GM23338 (cell line): ENCODE measurements at regions not wholly inside any gene's neighbourhood (a gene's known extent, or its start where the extent isn't known, plus 50 kb on each side); places are given as distances from the start of the nearest gene placed in this dataset.

ENCODE experiments used
- ATAC-seq: fragments of 200-7000 bp; cut with Tn5 transposase; 3 replicates; pipeline ENCODE4 v1.9.1; 2020
- DNase-seq: peaks from one replicate; pipeline ENCODE4 v3.0.0-alpha.2; 2015; ENCODE audit warnings: low spot score
- H2AFZ ChIP-seq: fragments of 200-600 bp; sonication (generic); 2 replicates; pipeline ENCODE4 v1.8.0; 2016; ENCODE audit warnings: antibody characterized with exemption, mild to moderate bottlenecking, moderate library complexity
- H3F3A ChIP-seq: fragments of 200-600 bp; sonication (generic); replicated peaks from 2 replicates; pipeline ENCODE4 v1.8.0; 2017; ENCODE audit warnings: antibody characterized with exemption, mixed run types, low read depth
- H3K27ac ChIP-seq: fragments of 200-600 bp; sonication (generic); 2 replicates; pipeline ENCODE4 v1.6.1; 2016; ENCODE audit warnings: low read depth
- H3K27me3 ChIP-seq: fragments of 200-600 bp; sonication (generic); 2 replicates; pipeline ENCODE4 v1.8.0; 2016; ENCODE audit warnings: mild to moderate bottlenecking, mixed run types, moderate library complexity; ENCODE audit not compliant: insufficient read depth
- H3K36me3 ChIP-seq: fragments of 200-600 bp; sonication (generic); 2 replicates; pipeline ENCODE4 v1.8.0; 2016; ENCODE audit warnings: mild to moderate bottlenecking; ENCODE audit not compliant: insufficient read depth
- H3K4me1 ChIP-seq: fragments of 200-600 bp; sonication (generic); 2 replicates; pipeline ENCODE4 v1.8.0; 2016; ENCODE audit warnings: mild to moderate bottlenecking, moderate library complexity; ENCODE audit not compliant: insufficient read depth
- H3K4me2 ChIP-seq: fragments of 200-600 bp; sonication (generic); 2 replicates; pipeline ENCODE4 v1.7.1; 2017; ENCODE audit warnings: mixed run types
- H3K4me3 ChIP-seq: fragments of 200-600 bp; sonication (generic); 2 replicates; pipeline ENCODE4 v1.6.1; 2016; ENCODE audit warnings: mixed run types
- H3K79me2 ChIP-seq: fragments of 200-600 bp; sonication (generic); replicated peaks from 2 replicates; pipeline ENCODE4 v1.8.0; 2017; ENCODE audit warnings: mild to moderate bottlenecking; ENCODE audit not compliant: insufficient read depth
- H3K9me2 ChIP-seq: fragments of 200-600 bp; sonication (generic); 2 replicates; pipeline ENCODE4 v1.8.0; 2017; ENCODE audit not compliant: insufficient read depth
- H4K20me1 ChIP-seq: fragments of 200-600 bp; sonication (generic); replicated peaks from 2 replicates; pipeline ENCODE4 v1.8.0; 2017; ENCODE audit warnings: mild to moderate bottlenecking; ENCODE audit not compliant: insufficient read depth
- H3K27ac Mint-ChIP-seq: 2 replicates; pipeline ENCODE4 v1.8.0; 2020; ENCODE audit warnings: inconsistent platforms, mild to moderate bottlenecking, moderate library complexity, mixed read lengths
- H3K27me3 Mint-ChIP-seq: 3 replicates; pipeline ENCODE4 v1.8.0; 2022; ENCODE audit warnings: low read depth, mild to moderate bottlenecking, moderate library complexity, mixed read lengths, inconsistent platforms; ENCODE audit not compliant: insufficient read depth, poor library complexity
- H3K36me3 Mint-ChIP-seq: 3 replicates; pipeline ENCODE4 v1.8.0; 2021; ENCODE audit warnings: low read depth, mild to moderate bottlenecking, inconsistent platforms, moderate library complexity, mixed read lengths
- H3K4me1 Mint-ChIP-seq: 3 replicates; pipeline ENCODE4 v1.8.0; 2020; ENCODE audit warnings: mild to moderate bottlenecking, inconsistent platforms, mixed read lengths
- H3K4me3 Mint-ChIP-seq: 3 replicates; pipeline ENCODE4 v1.8.0; 2021; ENCODE audit warnings: moderate library complexity, mild to moderate bottlenecking, inconsistent platforms, mixed read lengths
- H3K9me3 Mint-ChIP-seq: 3 replicates; pipeline ENCODE4 v1.8.0; 2020; ENCODE audit warnings: moderate library complexity, mild to moderate bottlenecking, inconsistent platforms, mixed read lengths
- CREB1 ChIP-seq: fragments of 250-450 bp; sonication (Bioruptor Pico); IDR thresholded peaks from 2 replicates; pipeline ENCODE4 v1.5.0; 2020; ENCODE audit warnings: low read depth, mild to moderate bottlenecking, moderate library complexity
- EZH2 ChIP-seq: fragments of 200-600 bp; sonication (generic); IDR thresholded peaks from one replicate; pipeline ENCODE4 v1.8.0; 2017; ENCODE audit warnings: antibody characterized with exemption, mild to moderate bottlenecking, low read depth; ENCODE audit not compliant: unreplicated experiment
- EZH2phosphoT487 ChIP-seq: fragments of 200-600 bp; sonication (generic); IDR thresholded peaks from one replicate; pipeline ENCODE4 v1.8.1; 2018; ENCODE audit warnings: antibody characterized with exemption; ENCODE audit not compliant: unreplicated experiment
- JUNB ChIP-seq: IDR thresholded peaks from one replicate; pipeline ENCODE4 v1.6.1; 2016; ENCODE audit warnings: antibody characterized with exemption; ENCODE audit not compliant: unreplicated experiment
- NANOG ChIP-seq: IDR thresholded peaks from 2 replicates; pipeline ENCODE4 v1.6.1; 2016; ENCODE audit warnings: antibody characterized with exemption, borderline replicate concordance
- POLR2AphosphoS5 ChIP-seq: IDR thresholded peaks from 2 replicates; pipeline ENCODE4 v1.6.1; 2016; ENCODE audit warnings: antibody characterized with exemption, low read depth
- STAT1 ChIP-seq: IDR thresholded peaks from one replicate; pipeline ENCODE4 v1.6.1; 2016; ENCODE audit warnings: antibody characterized with exemption; ENCODE audit not compliant: unreplicated experiment
- ZNF114 ChIP-seq: fragments of 250-450 bp; sonication (Bioruptor Pico); IDR thresholded peaks from 2 replicates; pipeline ENCODE4 v1.5.0; 2020; ENCODE audit warnings: mild to moderate bottlenecking, moderate library complexity
- ZNF331 ChIP-seq: fragments of 250-450 bp; sonication (Bioruptor Pico); IDR thresholded peaks from 2 replicates; pipeline ENCODE4 v1.5.0; 2020; ENCODE audit warnings: low read depth, mild to moderate bottlenecking, moderate library complexity
- TF ChIP-seq, protein P1 (sequence below), 2 experiments: fragments of 200-600 bp in 1 of 2; sonication (generic) in 1 of 2; conservative IDR thresholded peaks; 2 replicates each; pipeline versions ENCODE4 v1.5.1 to v1.6.1; 2016 to 2017; ENCODE audit warnings: antibody characterized with exemption in 2 of 2, low read depth in 2 of 2, mild to moderate bottlenecking in 2 of 2, moderate library complexity in 1 of 2
- TF ChIP-seq, protein P2 (sequence below): IDR thresholded peaks from one replicate; pipeline ENCODE4 v1.6.1; 2018; ENCODE audit warnings: antibody characterized with exemption; ENCODE audit not compliant: unreplicated experiment
- TF ChIP-seq, protein P3 (sequence below): IDR thresholded peaks from 2 replicates; pipeline ENCODE4 v1.6.1; 2016; ENCODE audit warnings: antibody characterized with exemption
- TF ChIP-seq, protein P4 (sequence below): fragments of 250-450 bp; sonication (Bioruptor Pico); IDR thresholded peaks from 2 replicates; pipeline ENCODE4 v1.5.0; 2020; ENCODE audit warnings: mild to moderate bottlenecking, moderate library complexity

DNA sequence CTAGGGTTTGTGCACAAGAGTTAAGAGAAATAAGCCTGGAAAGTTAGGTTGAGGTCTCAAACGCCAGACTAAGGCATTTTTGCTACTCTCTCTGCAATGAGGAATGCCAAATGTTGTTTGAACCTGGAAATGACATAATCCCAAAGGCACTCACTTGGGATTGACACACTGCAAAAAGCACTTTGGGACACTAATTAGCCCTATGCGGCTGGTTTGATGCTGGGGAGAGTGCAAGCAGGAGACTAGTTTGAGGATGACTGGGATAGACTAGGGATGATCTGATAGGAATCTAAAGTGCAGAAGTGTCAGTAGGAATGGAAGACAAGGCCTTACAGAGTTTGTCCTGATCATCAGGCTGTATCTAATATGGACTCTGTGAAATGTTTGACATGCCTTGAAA lies 469.0 kb downstream of the SLC4A3 start:
- DNase-seq (no peak), ATAC-seq (no peak)
- Histone ChIP-seq H4K20me1 (no peaks in the 10 kb centered on the region; the same call in 1 of the 2 replicates), H3K9me2 (peaks cover 9% of the 10 kb centered on the region), H3K4me3 (no peak overlapping the region), H3K27ac (no peak overlapping the region), H3K4me1 (no peaks in the 10 kb centered on the region), H3K4me2 (no peak overlapping the region), H3K36me3 (no peaks in the 10 kb centered on the region), H3F3A (no peaks in the 10 kb centered on the region), H3K79me2 (no peaks in the 10 kb centered on the region), H2AFZ (no peak overlapping the region), H3K27me3 (no peaks in the 10 kb centered on the region)
- Mint-ChIP-seq H3K27me3 (no peaks in the 10 kb centered on the region), H3K4me1 (peaks cover 4% of the 10 kb centered on the region; the same call in 1 of the 3 replicates), H3K9me3 (no peaks in the 10 kb centered on the region; the same call in 2 of the 3 replicates), H3K36me3 (no peaks in the 10 kb centered on the region), H3K4me3 (no peak overlapping the region), H3K27ac (no peak overlapping the region)
- no peak for TF ChIP-seq EZH2phosphoT487
- no peak for TF ChIP-seq NANOG
- no peak for TF ChIP-seq STAT1
- TF ChIP-seq EZH2: no peak
- TF ChIP-seq, protein P1, sequence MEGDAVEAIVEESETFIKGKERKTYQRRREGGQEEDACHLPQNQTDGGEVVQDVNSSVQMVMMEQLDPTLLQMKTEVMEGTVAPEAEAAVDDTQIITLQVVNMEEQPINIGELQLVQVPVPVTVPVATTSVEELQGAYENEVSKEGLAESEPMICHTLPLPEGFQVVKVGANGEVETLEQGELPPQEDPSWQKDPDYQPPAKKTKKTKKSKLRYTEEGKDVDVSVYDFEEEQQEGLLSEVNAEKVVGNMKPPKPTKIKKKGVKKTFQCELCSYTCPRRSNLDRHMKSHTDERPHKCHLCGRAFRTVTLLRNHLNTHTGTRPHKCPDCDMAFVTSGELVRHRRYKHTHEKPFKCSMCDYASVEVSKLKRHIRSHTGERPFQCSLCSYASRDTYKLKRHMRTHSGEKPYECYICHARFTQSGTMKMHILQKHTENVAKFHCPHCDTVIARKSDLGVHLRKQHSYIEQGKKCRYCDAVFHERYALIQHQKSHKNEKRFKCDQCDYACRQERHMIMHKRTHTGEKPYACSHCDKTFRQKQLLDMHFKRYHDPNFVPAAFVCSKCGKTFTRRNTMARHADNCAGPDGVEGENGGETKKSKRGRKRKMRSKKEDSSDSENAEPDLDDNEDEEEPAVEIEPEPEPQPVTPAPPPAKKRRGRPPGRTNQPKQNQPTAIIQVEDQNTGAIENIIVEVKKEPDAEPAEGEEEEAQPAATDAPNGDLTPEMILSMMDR (conservative IDR thresholded peaks at IDR 0.05; ENCODE audit: low read depth in 2 of 2): no peak
- no peak for TF ChIP-seq ZNF331
- TF ChIP-seq, protein P2, sequence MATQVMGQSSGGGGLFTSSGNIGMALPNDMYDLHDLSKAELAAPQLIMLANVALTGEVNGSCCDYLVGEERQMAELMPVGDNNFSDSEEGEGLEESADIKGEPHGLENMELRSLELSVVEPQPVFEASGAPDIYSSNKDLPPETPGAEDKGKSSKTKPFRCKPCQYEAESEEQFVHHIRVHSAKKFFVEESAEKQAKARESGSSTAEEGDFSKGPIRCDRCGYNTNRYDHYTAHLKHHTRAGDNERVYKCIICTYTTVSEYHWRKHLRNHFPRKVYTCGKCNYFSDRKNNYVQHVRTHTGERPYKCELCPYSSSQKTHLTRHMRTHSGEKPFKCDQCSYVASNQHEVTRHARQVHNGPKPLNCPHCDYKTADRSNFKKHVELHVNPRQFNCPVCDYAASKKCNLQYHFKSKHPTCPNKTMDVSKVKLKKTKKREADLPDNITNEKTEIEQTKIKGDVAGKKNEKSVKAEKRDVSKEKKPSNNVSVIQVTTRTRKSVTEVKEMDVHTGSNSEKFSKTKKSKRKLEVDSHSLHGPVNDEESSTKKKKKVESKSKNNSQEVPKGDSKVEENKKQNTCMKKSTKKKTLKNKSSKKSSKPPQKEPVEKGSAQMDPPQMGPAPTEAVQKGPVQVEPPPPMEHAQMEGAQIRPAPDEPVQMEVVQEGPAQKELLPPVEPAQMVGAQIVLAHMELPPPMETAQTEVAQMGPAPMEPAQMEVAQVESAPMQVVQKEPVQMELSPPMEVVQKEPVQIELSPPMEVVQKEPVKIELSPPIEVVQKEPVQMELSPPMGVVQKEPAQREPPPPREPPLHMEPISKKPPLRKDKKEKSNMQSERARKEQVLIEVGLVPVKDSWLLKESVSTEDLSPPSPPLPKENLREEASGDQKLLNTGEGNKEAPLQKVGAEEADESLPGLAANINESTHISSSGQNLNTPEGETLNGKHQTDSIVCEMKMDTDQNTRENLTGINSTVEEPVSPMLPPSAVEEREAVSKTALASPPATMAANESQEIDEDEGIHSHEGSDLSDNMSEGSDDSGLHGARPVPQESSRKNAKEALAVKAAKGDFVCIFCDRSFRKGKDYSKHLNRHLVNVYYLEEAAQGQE: no peak
- TF ChIP-seq POLR2AphosphoS5: no peak
- TF ChIP-seq, protein P3, sequence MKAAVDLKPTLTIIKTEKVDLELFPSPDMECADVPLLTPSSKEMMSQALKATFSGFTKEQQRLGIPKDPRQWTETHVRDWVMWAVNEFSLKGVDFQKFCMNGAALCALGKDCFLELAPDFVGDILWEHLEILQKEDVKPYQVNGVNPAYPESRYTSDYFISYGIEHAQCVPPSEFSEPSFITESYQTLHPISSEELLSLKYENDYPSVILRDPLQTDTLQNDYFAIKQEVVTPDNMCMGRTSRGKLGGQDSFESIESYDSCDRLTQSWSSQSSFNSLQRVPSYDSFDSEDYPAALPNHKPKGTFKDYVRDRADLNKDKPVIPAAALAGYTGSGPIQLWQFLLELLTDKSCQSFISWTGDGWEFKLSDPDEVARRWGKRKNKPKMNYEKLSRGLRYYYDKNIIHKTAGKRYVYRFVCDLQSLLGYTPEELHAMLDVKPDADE: no peak
- no peak for TF ChIP-seq CREB1 (CRISPR knock-in tag)
- TF ChIP-seq, protein P4, sequence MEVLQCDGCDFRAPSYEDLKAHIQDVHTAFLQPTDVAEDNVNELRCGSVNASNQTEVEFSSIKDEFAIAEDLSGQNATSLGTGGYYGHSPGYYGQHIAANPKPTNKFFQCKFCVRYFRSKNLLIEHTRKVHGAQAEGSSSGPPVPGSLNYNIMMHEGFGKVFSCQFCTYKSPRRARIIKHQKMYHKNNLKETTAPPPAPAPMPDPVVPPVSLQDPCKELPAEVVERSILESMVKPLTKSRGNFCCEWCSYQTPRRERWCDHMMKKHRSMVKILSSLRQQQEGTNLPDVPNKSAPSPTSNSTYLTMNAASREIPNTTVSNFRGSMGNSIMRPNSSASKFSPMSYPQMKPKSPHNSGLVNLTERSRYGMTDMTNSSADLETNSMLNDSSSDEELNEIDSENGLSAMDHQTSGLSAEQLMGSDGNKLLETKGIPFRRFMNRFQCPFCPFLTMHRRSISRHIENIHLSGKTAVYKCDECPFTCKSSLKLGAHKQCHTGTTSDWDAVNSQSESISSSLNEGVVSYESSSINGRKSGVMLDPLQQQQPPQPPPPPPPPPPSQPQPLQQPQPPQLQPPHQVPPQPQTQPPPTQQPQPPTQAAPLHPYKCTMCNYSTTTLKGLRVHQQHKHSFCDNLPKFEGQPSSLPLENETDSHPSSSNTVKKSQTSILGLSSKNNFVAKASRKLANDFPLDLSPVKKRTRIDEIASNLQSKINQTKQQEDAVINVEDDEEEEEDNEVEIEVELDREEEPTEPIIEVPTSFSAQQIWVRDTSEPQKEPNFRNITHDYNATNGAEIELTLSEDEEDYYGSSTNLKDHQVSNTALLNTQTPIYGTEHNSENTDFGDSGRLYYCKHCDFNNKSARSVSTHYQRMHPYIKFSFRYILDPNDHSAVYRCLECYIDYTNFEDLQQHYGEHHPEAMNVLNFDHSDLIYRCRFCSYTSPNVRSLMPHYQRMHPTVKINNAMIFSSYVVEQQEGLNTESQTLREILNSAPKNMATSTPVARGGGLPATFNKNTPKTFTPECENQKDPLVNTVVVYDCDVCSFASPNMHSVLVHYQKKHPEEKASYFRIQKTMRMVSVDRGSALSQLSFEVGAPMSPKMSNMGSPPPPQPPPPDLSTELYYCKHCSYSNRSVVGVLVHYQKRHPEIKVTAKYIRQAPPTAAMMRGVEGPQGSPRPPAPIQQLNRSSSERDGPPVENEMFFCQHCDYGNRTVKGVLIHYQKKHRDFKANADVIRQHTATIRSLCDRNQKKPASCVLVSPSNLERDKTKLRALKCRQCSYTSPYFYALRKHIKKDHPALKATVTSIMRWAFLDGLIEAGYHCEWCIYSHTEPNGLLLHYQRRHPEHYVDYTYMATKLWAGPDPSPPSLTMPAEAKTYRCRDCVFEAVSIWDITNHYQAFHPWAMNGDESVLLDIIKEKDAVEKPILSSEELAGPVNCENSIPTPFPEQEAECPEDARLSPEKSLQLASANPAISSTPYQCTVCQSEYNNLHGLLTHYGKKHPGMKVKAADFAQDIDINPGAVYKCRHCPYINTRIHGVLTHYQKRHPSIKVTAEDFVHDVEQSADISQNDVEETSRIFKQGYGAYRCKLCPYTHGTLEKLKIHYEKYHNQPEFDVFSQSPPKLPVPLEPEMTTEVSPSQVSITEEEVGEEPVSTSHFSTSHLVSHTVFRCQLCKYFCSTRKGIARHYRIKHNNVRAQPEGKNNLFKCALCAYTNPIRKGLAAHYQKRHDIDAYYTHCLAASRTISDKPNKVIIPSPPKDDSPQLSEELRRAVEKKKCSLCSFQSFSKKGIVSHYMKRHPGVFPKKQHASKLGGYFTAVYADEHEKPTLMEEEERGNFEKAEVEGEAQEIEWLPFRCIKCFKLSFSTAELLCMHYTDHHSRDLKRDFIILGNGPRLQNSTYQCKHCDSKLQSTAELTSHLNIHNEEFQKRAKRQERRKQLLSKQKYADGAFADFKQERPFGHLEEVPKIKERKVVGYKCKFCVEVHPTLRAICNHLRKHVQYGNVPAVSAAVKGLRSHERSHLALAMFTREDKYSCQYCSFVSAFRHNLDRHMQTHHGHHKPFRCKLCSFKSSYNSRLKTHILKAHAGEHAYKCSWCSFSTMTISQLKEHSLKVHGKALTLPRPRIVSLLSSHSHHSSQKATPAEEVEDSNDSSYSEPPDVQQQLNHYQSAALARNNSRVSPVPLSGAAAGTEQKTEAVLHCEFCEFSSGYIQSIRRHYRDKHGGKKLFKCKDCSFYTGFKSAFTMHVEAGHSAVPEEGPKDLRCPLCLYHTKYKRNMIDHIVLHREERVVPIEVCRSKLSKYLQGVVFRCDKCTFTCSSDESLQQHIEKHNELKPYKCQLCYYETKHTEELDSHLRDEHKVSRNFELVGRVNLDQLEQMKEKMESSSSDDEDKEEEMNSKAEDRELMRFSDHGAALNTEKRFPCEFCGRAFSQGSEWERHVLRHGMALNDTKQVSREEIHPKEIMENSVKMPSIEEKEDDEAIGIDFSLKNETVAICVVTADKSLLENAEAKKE (CRISPR knock-in tag): no peak
- no peak for TF ChIP-seq JUNB
- TF ChIP-seq ZNF114 (CRISPR knock-in tag): no peak
